Stomach smooth muscle (tissue), 2 donors: ENCODE measurements at regions not wholly inside any gene's neighbourhood (a gene's known extent, or its start where the extent isn't known, plus 50 kb on each side); places are given as distances from the start of the nearest gene placed in this dataset.
"Not testable (repeated sequence)": the region's sequence is repeated elsewhere in the genome, so short reads cannot be mapped to it uniquely, and the experiment has no call there.

Source experiments
- H3K27ac ChIP-seq: one replicate; pipeline ENCODE4 v1.7.0; 2013; ENCODE audit warnings: mild to moderate bottlenecking, low read length, inconsistent platforms
- H3K27me3 ChIP-seq, 2 donors: one replicate each; pipeline ENCODE4 v1.7.0; 2013; ENCODE audit warnings: low read length in 2 of 2; ENCODE audit not compliant: insufficient read depth in 2 of 2, control insufficient read depth in 1 of 2
- H3K36me3 ChIP-seq, 2 donors: one replicate each; pipeline ENCODE4 v1.7.0; 2013; ENCODE audit warnings: low read length in 2 of 2; ENCODE audit not compliant: control insufficient read depth in 2 of 2, insufficient read depth in 2 of 2
- H3K4me1 ChIP-seq: one replicate; pipeline ENCODE4 v1.7.0; 2013; ENCODE audit warnings: low read length; ENCODE audit not compliant: control insufficient read depth, insufficient read depth
- H3K4me3 ChIP-seq, 2 donors: one replicate each; pipeline ENCODE4 v1.7.0; 2013; ENCODE audit warnings: low read length in 2 of 2
- H3K9ac ChIP-seq, 2 donors: one replicate each; pipeline ENCODE4 v1.7.0; 2013; ENCODE audit warnings: low read length in 2 of 2, mild to moderate bottlenecking in 1 of 2
- H3K9me3 ChIP-seq, 2 donors: one replicate each; pipeline ENCODE4 v1.7.0; 2013; ENCODE audit warnings: low read length in 2 of 2; ENCODE audit not compliant: control insufficient read depth in 2 of 2
- donor health status: healthy.
- donor health status: Pancreatic carcinoma.

DNA sequence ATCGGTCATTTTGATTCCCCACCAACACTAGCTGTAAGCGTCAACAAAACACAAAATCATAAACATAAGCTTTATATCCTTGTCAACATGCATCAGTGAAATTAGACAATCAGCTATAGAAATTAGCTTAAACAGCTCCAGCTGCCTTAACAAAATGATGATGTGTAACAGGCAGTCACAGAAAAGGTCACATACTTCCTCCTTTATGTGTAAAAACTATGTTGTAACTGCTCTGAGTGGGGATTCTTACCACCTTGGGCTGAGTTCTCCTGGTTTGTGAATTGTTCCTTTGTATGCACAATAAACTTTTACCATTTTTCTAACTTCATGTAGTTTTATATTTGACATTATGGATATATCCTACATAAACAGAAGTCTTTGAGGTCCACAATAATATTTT is 73.9 kb upstream of the MAP9 start:
- no peaks in the 10 kb centered on the region for H3K27me3 ChIP-seq
- H3K4me3 ChIP-seq = no peak overlapping the region
- H3K4me1 ChIP-seq = no peaks in the 10 kb centered on the region
- no peaks in the 10 kb centered on the region for H3K36me3 ChIP-seq
- no peak overlapping the region for H3K27ac ChIP-seq
- no peaks in the 10 kb centered on the region for H3K9me3 ChIP-seq
- H3K9ac ChIP-seq = no peak overlapping the region

DNA sequence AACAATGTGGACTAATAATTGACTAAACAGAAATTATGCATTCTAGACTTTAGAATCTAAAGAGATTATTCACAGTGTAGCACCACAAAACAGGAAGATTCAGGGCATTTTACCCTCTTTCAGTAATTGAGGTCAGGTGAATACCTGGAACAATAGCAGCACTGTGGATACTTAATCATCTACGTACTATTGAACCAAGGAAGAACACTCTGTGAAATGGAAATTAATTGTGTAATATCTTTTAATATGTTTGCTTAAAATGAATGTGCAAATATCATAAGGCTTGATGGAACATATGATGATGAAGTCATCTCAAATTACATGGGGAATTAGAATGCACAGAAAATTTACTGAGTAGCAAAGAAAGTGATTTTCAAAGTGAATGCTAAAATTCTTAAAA is 68.5 kb upstream of the MAP9 start:
- no peak overlapping the region for H3K9ac ChIP-seq
- H3K27me3 ChIP-seq = no peaks in the 10 kb centered on the region
- H3K27ac ChIP-seq = no peak overlapping the region
- no peaks in the 10 kb centered on the region for H3K36me3 ChIP-seq
- H3K9me3 ChIP-seq = no peaks in the 10 kb centered on the region
- peaks cover 8% of the 10 kb centered on the region for H3K4me1 ChIP-seq
- H3K4me3 ChIP-seq = no peak overlapping the region

DNA sequence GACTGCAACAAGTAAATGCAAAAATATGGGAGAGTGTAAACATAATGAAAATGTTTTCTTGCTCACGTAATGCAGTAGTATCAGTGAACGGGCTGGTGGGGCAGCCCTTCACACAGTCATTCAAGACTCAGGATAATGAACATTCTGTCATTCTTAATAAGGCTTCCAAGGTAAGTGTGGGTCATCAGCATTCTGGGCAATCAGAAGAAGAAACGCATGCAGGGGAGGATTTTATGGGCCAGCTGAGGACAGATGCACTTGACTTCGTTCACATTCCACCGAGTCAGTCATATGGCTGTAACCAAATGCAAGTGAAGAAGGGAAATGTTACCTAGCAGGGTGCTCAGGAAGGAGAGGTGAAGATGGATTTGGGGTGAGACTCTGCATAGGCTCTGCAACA is 68.0 kb upstream of the MAP9 start:
- H3K4me1 ChIP-seq = peaks cover 8% of the 10 kb centered on the region
- no peak overlapping the region for H3K4me3 ChIP-seq
- H3K9ac ChIP-seq = no peak overlapping the region
- H3K27ac ChIP-seq = no peak overlapping the region
- H3K9me3 ChIP-seq = no peaks in the 10 kb centered on the region
- H3K27me3 ChIP-seq = no peaks in the 10 kb centered on the region
- H3K36me3 ChIP-seq = no peaks in the 10 kb centered on the region

DNA sequence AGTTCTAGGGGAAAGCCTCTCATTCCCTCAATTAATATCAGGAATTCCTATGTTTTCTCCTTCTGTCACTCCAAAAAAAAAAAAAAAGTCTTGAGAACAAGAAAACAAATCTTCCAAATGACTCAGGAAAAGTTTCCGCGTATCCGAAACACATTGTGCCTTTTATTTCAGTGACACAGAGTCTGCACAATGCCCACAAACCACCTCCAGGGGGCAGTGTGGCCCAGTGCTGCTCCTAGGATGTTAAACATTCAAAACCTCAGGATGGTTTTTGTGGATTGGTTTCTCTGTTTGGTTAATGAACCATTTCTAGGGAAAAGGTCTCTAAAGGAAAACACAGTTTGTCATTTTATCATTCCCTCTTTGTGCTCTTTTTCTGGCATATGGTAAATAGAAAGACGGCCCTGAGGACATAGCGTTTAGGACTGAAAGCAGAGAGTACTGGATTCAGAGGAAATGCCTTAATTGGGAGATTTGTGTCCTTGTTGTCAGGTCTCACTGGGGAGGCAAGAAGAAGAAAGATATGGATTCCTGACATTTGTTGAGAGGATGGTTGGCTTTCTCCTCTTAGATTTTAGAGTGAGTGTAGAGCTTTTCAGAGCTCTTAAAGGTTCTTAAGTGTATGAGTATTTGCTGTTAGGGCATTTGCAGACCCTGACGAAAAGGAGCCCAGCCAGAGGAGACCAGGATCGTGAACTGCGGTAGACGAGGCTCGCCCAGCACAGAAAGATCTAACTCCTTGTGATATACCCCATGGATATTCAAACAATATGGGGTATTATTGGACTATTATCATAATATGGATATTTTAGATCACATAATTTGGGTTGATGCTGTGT is 65.7 kb upstream of the MAP9 start:
- Histone ChIP-seq H3K9ac (peak overlapping the region; percentile 62 to 68), H3K4me1 (peaks cover 8% of the 10 kb centered on the region), H3K36me3 (no peaks in the 10 kb centered on the region), H3K9me3 (no peaks in the 10 kb centered on the region), H3K27ac (peak overlapping the region; percentile 42), H3K4me3 (peak overlapping the region; percentile 59 to 65), H3K27me3 (no peaks in the 10 kb centered on the region)

DNA sequence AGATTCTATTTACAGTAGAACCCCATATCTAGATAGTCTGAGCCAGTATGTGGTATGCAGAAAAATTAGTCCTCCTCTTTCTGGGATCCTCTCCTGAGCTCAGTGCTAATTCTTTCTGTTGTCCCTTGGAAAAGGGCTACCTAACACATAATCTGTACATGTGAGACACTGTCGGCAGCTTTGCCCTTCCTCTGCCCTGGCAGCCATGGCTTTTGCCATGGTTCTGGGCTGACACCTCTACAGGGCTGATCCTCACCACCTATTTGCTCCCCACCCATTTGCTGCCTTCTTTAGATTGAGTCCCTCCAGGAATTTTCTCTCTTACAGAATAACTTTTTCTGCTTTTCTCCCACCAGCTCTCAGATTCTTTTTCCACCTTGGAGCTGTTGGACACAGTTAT is 64.7 kb upstream of the MAP9 start:
- Histone ChIP-seq H3K4me3 (peak overlapping the region; percentile 59 to 65), H3K27me3 (no peaks in the 10 kb centered on the region), H3K9ac (peak overlapping the region in 1 of 2 donors; percentile 68), H3K4me1 (peaks cover 8% of the 10 kb centered on the region), H3K36me3 (no peaks in the 10 kb centered on the region), H3K9me3 (no peaks in the 10 kb centered on the region), H3K27ac (peak overlapping the region; percentile 42)

DNA sequence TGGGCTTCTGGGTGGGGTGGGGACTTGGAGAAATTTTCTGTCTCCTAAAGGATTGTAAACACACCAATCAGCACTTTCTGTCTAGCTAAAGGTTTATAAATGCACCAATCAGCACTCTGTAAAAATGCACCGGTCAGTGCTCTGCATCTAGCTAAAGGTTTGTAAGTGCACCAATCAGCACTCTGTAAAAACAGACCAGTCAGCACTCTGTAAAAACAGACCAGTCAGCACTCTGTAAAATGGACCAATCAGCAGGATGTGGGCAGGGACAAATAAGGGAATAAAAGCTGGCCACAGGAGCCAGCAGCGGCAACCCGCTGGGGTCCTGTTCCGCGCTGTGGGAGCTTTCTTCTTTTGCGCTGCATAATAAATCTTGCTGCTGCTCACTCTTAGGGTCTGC is 63.0 kb upstream of the MAP9 start:
- not testable (repeated sequence) for H3K9ac ChIP-seq, H3K9me3 ChIP-seq, H3K4me3 ChIP-seq, H3K36me3 ChIP-seq, H3K4me1 ChIP-seq, H3K27ac ChIP-seq, H3K27me3 ChIP-seq

DNA sequence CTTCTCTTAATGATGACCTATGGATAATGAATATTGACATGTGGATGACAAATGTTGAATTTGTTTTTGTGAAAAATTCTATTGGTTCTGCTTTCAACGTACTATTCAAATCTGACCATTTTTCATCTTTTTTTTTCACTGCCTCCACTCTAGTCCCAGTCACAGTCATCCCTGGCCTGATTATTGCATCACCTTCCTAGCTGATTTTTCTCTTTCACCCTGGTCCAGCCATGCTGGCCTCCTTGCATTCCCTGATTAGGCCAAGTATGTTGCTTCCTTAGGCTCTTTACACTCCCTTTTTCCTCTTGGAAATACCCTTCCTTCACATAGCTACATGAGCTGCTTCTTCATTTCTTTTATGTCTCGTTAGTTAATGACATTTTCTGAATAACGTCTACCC is 58.1 kb upstream of the MAP9 start:
- H3K27ac ChIP-seq = no peak overlapping the region
- no peak overlapping the region for H3K4me3 ChIP-seq
- no peaks in the 10 kb centered on the region for H3K9me3 ChIP-seq
- H3K4me1 ChIP-seq = no peaks in the 10 kb centered on the region
- H3K36me3 ChIP-seq = no peaks in the 10 kb centered on the region
- no peak overlapping the region for H3K9ac ChIP-seq
- no peaks in the 10 kb centered on the region for H3K27me3 ChIP-seq

DNA sequence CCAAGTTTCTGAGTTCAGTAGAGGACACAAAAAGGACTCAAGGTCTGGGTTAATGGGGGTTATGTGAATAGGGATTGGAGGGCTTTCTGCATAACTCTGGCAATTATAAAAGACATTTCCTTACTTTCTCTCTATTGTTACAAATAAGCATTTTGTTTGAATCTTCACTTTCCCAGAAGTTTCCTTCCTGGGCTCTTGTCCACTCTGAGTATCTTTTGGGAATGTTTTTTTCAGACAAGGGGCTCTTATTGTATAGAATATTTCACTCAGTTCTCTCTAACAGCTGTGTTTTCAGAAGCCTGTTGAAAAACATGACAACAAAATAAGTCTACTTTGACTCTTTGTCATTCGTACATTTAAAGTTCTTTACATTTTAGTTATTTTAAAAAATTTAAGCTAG is 57.6 kb upstream of the MAP9 start:
- Histone ChIP-seq H3K9ac (no peak overlapping the region), H3K27ac (no peak overlapping the region), H3K36me3 (no peaks in the 10 kb centered on the region), H3K4me1 (no peaks in the 10 kb centered on the region), H3K4me3 (no peak overlapping the region), H3K9me3 (no peaks in the 10 kb centered on the region), H3K27me3 (no peaks in the 10 kb centered on the region)

DNA sequence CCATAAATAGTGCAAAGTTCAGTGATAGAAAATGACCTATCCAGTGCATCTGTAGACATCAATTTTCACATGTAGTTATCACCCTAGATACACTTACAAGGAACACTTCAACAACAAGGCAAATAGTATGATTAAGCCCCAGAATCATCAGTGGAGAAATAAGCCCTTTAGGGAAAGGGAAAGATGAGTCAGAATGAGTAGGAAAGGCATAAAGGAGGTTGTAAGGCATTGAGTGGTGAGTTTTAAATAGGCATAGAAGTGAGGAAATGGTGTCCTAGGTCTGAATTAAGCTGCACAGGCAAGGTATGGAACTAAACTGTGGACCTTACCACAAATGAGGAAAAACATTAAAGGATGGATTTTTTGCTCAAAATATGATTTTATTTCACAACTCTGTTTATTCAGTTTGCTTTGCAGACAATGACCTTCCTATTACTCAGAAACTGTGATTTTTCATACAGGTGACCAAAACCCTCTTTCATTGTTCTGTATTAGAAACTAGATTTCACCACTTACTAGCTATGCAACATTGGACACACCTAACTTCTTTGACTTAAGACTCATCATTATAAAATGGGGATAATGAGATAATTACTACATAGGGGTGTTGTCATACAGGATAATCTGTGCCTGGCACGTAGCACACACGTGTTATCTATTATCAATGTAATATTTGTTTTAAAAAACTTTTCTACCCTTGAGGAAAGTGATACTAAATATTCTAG is 57.0 kb upstream of the MAP9 start:
- H3K9ac ChIP-seq = no peak overlapping the region
- no peak overlapping the region for H3K4me3 ChIP-seq
- H3K27me3 ChIP-seq = no peaks in the 10 kb centered on the region
- no peaks in the 10 kb centered on the region for H3K9me3 ChIP-seq
- no peak overlapping the region for H3K27ac ChIP-seq
- H3K4me1 ChIP-seq = no peaks in the 10 kb centered on the region
- H3K36me3 ChIP-seq = no peaks in the 10 kb centered on the region

DNA sequence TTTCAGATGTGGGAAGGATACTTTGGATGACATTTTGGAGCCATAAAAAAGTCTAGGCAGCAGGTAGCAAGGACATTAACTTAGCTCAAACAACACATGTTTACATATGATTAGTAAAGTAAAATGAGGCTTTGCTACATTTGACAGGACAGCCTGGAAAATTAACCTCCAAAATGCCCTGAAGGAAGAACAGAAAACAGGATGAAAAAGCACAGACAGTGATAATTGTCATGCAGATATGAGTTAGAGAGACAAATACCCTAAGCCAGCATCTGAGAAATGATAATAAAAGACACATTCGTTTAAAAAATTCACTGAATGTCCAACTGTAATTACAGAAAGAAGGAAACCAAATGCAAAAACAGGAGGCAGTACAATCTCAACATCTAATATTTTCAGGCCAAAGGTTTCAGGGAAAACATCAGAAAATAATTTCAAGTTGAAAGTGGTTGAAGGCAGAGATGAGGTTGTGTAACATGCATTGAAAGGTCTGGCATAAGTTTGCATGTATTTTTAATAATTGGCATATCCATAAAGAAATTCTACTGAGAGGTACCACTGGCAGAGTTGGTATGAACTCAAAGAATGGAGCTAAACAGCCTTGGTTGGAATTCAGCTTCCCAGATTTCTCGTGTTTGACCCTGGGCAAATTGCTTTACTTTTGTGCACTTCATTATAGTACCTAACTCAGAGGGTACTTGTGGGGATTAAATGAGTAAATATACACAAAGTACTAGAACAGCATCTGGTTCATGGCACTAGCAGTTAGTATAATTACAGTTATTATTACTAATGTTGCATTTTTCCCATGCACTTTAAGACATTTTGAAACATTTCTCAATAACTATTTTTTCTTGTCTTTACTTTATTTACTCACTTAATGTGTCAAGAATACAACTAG is 54.4 kb upstream of the MAP9 start:
- H3K9me3 ChIP-seq = no peaks in the 10 kb centered on the region
- no peak overlapping the region for H3K9ac ChIP-seq
- H3K27me3 ChIP-seq = no peaks in the 10 kb centered on the region
- H3K27ac ChIP-seq = no peak overlapping the region
- no peak overlapping the region for H3K4me3 ChIP-seq
- H3K4me1 ChIP-seq = peaks cover 2% of the 10 kb centered on the region
- no peaks in the 10 kb centered on the region for H3K36me3 ChIP-seq
